SK-N-SH (cell line): ENCODE measurements at regions not wholly inside any gene's neighbourhood (a gene's known extent, or its start where the extent isn't known, plus 50 kb on each side); places are given as distances from the start of the nearest gene placed in this dataset.

Source experiments
- CTCF ChIA-PET: fragments of 300-600, 350-600 bp; formaldehyde crosslinking; extraction: SDS; loops from one replicate; lab custom pipeline; 2021; lab: Yijun Ruan, JAX
- POLR2A ChIA-PET: fragments of 350-600 bp; sonication (Branson Sonifier 250); formaldehyde crosslinking; extraction: SDS; loops from one replicate; lab custom pipeline; 2020; ENCODE audit warnings: antibody characterized with exemption, inconsistent platforms; lab: Yijun Ruan, JAX
- DNase-seq: peaks from one replicate; pipeline ENCODE4 v3.0.0; 2012
- H2AFZ ChIP-seq: fragments of 200-600 bp; sonication (generic); 2 replicates; pipeline ENCODE4 v1.8.1; 2016; ENCODE audit warnings: antibody characterized with exemption, mild to moderate bottlenecking, low read depth
- H3F3A ChIP-seq: fragments of 200-600 bp; sonication (generic); replicated peaks from 2 replicates; pipeline ENCODE3; 2016; ENCODE audit warnings: antibody characterized with exemption, mild to moderate bottlenecking; ENCODE audit not compliant: insufficient read depth
- H3K27ac ChIP-seq, 2 experiments: fragments of 200-500 bp in 1 of 2; fragments of 200-600 bp in 1 of 2; sonication (Bioruptor generic) in 1 of 2; sonication (generic), shearing (Covaris generic) in 1 of 2; 2 replicates each; pipeline versions ENCODE4 v1.5.1 to v1.6.1; 2014 to 2016; ENCODE audit warnings: low read depth in 2 of 2, inconsistent platforms in 1 of 2, low read length in 1 of 2, mild to moderate bottlenecking in 1 of 2, mixed read lengths in 1 of 2
- H3K27me3 ChIP-seq: fragments of 200-600 bp; sonication (generic), shearing (Covaris generic); 2 replicates; pipeline ENCODE4 v1.6.1; 2016; ENCODE audit warnings: mixed run types; ENCODE audit not compliant: insufficient read depth
- H3K36me3 ChIP-seq, 2 experiments: fragments of 200-500 bp in 1 of 2; fragments of 200-600 bp in 1 of 2; sonication (Bioruptor generic) in 1 of 2; sonication (generic) in 1 of 2; replicated peaks in 1 of 2; 2 replicates each; pipeline versions ENCODE3 to v1.5.1; 2014 to 2016; ENCODE audit warnings: low read length in 1 of 2, mild to moderate bottlenecking in 1 of 2; ENCODE audit not compliant: insufficient read depth in 2 of 2, control insufficient read depth in 1 of 2
- H3K4me1 ChIP-seq, 2 experiments: fragments of 200-500 bp in 1 of 2; fragments of 200-600 bp in 1 of 2; sonication (Bioruptor generic) in 1 of 2; sonication (generic), shearing (Covaris generic) in 1 of 2; 2 replicates each; pipeline versions ENCODE4 v1.5.1 to v1.6.1; 2014 to 2016; ENCODE audit warnings: low read depth in 1 of 2, low read length in 1 of 2, mixed run types in 1 of 2; ENCODE audit not compliant: insufficient read depth in 2 of 2, control insufficient read depth in 1 of 2
- H3K4me2 ChIP-seq: fragments of 200-600 bp; sonication (generic), shearing (Covaris generic); 2 replicates; pipeline ENCODE4 v1.6.1; 2017; ENCODE audit warnings: mixed run types
- H3K4me3 ChIP-seq, 2 experiments: fragments of 200-500 bp in 1 of 2; fragments of 200-600 bp in 1 of 2; sonication (Bioruptor generic) in 1 of 2; sonication (generic), shearing (Covaris generic) in 1 of 2; 2 replicates each; pipeline versions ENCODE4 v1.5.1 to v1.8.1; 2014 to 2016; ENCODE audit warnings: low read depth in 2 of 2, inconsistent platforms in 1 of 2, low read length in 1 of 2, mild to moderate bottlenecking in 1 of 2, mixed read lengths in 1 of 2, moderate library complexity in 1 of 2
- H3K79me2 ChIP-seq: fragments of 200-600 bp; sonication (generic); 2 replicates; pipeline ENCODE4 v1.8.1; 2017; ENCODE audit warnings: mild to moderate bottlenecking; ENCODE audit not compliant: insufficient read depth
- H3K9ac ChIP-seq: fragments of 200-600 bp; sonication (generic); 2 replicates; pipeline ENCODE4 v1.6.1; 2017; ENCODE audit warnings: mixed run types
- H3K9me2 ChIP-seq: fragments of 200-600 bp; sonication (generic); 2 replicates; pipeline ENCODE4 v1.6.1; 2017; ENCODE audit warnings: mixed run types
- H3K9me3 ChIP-seq: fragments of 200-600 bp; sonication (generic); 2 replicates; pipeline ENCODE4 v1.6.1; 2017; ENCODE audit warnings: mixed run types, mild to moderate bottlenecking, moderate library complexity
- H4K20me1 ChIP-seq: fragments of 200-600 bp; sonication (generic); 2 replicates; pipeline ENCODE4 v1.6.1; 2017; ENCODE audit warnings: mild to moderate bottlenecking, mixed run types; ENCODE audit not compliant: insufficient read depth
- EP300 ChIP-seq, 2 experiments: IDR thresholded peaks; 2 replicates each; pipeline versions ENCODE4 v1.4.0 to v1.6.1; 2012; ENCODE audit warnings: borderline replicate concordance in 1 of 2, low read depth in 1 of 2, low read length in 1 of 2
- GATA2 ChIP-seq: sonication (generic); formaldehyde crosslinking; IDR thresholded peaks from 2 replicates; pipeline ENCODE4 v1.5.0; 2020; ENCODE audit warnings: mild to moderate bottlenecking, missing genetic modification reagents
- RAD21 ChIP-seq: IDR thresholded peaks from 2 replicates; pipeline ENCODE4 v1.6.1; 2012; ENCODE audit warnings: mild to moderate bottlenecking, low read length
- TEAD4 ChIP-seq: IDR thresholded peaks from 2 replicates; pipeline ENCODE4 v1.4.0; 2012; ENCODE audit warnings: mild to moderate bottlenecking, borderline replicate concordance; ENCODE audit not compliant: insufficient read depth
- WGBS: methylation state at CpG from one replicate; pipeline ENCODE4 v1.1.6; 2017; ENCODE audit warnings: low lambda C conversion rate; 5-methylcytosine and 5-hydroxymethylcytosine counted together
- TF ChIP-seq, protein P1 (sequence below): IDR thresholded peaks from 2 replicates; pipeline ENCODE4 v1.4.0; 2012; ENCODE audit warnings: low read depth, borderline replicate concordance
- TF ChIP-seq, protein P2 (sequence below): fragments of 200-600 bp; sonication (generic); IDR thresholded peaks from 2 replicates; pipeline ENCODE4 v1.6.1; 2017; ENCODE audit warnings: antibody characterized with exemption, mild to moderate bottlenecking, moderate library complexity

DNA sequence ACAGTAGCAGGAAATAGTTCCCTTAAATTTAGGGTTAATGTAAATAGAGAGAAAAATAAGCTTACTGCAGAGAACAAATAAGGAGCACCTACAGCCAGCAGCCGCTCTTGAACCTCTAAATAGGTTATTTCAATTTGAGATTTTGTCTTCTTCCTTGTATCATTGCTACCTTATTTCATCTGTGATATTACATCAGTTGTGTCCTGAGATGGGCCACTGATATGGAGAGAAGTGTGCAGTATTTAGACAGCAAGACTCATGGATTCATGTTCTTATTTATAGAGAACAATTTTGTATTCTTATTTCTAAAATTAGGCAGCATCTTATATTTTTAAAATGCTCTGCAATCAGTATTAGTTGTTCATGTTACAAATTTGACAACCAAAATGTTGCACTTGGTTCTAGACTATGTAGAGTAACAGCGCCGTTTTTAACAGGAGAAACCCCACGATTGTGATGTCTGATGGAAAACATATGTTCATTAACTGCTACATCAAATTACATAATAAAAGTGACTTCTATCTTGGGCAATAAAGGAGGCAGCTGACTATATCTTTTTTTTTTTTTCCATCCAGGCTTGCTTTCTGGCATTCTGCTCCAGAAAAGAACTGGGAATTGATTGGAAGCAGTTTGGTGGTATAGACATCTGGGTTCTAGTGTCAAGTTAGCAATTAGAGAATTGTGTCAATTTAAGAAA, 117.9 kb downstream of the CAND1 start:
- no peaks in the 10 kb centered on the region for H4K20me1 ChIP-seq
- no peak overlapping the region for H3K9ac ChIP-seq
- H2AFZ ChIP-seq: no peak overlapping the region
- no peaks in the 10 kb centered on the region for H3K9me3 ChIP-seq
- DNase-seq: no peak
- WGBS: 48% methylated on average over 4 of the region's 4 CpGs
- no peaks in the 10 kb centered on the region for H3F3A ChIP-seq
- no peak overlapping the region for H3K4me3 ChIP-seq
- peaks cover 0 to 7% of the 10 kb centered on the region in 2 experiments; a peak in 2 of 4 replicates for H3K4me1 ChIP-seq
- no peaks in the 10 kb centered on the region for H3K36me3 ChIP-seq
- no peak overlapping the region for H3K4me2 ChIP-seq
- TF ChIP-seq, protein P1, sequence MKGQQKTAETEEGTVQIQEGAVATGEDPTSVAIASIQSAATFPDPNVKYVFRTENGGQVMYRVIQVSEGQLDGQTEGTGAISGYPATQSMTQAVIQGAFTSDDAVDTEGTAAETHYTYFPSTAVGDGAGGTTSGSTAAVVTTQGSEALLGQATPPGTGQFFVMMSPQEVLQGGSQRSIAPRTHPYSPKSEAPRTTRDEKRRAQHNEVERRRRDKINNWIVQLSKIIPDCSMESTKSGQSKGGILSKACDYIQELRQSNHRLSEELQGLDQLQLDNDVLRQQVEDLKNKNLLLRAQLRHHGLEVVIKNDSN: no peak
- peak; percentile 8; the same call in 1 of the 2 replicates for TF ChIP-seq RAD21
- ChIA-PET CTCF (interaction anchor here (0.6 kb wide), 1 partner anchor 13 kb away, joined by 3 read pairs; no protein-coding TSS in a partner anchor), POLR2A (no interaction called here)
- H3K79me2 ChIP-seq: no peaks in the 10 kb centered on the region
- no peak overlapping the region for H3K27ac ChIP-seq
- H3K9me2 ChIP-seq: no peaks in the 10 kb centered on the region
- no peaks in the 10 kb centered on the region for H3K27me3 ChIP-seq

DNA sequence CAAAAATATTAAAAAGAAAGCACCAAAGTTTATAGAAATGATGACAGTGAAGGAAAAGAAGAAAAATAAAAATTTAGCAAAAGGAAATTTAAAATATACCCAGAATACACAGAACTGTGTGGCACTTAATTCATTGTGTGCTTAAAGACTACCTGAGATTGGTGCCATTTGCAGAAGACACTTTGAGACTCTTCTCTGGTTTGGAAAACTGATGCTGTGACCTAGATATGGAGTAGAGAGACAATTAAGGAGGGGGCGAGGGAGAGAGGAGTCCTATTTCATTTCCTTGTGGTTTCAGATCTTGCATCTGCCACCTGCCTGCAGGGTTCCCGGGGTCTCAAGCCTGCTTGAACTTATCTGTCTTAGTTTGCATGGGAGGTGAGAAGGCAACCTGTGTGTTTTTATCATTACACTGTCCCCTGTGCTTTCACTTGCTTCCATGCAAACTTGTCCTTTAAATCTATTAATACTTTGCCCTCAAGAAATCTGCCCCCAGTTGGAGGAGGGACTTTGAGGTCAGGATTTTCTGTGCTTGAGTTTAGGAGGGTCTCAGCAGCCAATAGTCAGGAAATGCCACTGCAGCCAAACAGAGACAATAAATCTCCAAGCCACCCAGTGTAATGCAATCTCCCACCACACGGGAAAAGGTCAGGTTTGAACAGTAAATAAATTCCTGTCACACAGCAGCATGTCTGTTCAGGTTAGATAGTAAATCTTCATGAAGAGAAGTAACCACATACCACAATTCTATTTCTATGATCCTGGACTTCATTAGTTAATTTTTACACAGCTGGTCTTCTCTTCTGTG, 119.4 kb downstream of the CAND1 start:
- H3K4me2 ChIP-seq: no peak overlapping the region
- no peak overlapping the region for H3K9ac ChIP-seq
- no peaks in the 10 kb centered on the region for H3K9me3 ChIP-seq
- no peaks in the 10 kb centered on the region for H3K79me2 ChIP-seq
- TF ChIP-seq EP300 (IDR thresholded peaks at IDR 0.05; ENCODE audit: borderline replicate concordance in 1 of 2, low read depth in 1 of 2, low read length in 1 of 2) (no peak), GATA2 (no peak), TEAD4 (no peak)
- TF ChIP-seq, protein P2, sequence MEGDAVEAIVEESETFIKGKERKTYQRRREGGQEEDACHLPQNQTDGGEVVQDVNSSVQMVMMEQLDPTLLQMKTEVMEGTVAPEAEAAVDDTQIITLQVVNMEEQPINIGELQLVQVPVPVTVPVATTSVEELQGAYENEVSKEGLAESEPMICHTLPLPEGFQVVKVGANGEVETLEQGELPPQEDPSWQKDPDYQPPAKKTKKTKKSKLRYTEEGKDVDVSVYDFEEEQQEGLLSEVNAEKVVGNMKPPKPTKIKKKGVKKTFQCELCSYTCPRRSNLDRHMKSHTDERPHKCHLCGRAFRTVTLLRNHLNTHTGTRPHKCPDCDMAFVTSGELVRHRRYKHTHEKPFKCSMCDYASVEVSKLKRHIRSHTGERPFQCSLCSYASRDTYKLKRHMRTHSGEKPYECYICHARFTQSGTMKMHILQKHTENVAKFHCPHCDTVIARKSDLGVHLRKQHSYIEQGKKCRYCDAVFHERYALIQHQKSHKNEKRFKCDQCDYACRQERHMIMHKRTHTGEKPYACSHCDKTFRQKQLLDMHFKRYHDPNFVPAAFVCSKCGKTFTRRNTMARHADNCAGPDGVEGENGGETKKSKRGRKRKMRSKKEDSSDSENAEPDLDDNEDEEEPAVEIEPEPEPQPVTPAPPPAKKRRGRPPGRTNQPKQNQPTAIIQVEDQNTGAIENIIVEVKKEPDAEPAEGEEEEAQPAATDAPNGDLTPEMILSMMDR: peak; percentile 20; the same call in 1 of the 2 replicates
- H3F3A ChIP-seq: no peaks in the 10 kb centered on the region
- H4K20me1 ChIP-seq: no peaks in the 10 kb centered on the region
- CTCF ChIA-PET: interaction anchor here (0.7 to 1.4 kb wide), 3 partner anchors 10 to 26 kb away, joined by 3 to 7 read pairs (median 4); no protein-coding TSS in a partner anchor
- H2AFZ ChIP-seq: no peak overlapping the region
- H3K36me3 ChIP-seq: no peaks in the 10 kb centered on the region
- no peak overlapping the region; a peak in 1 of 4 replicates for H3K4me3 ChIP-seq
- no peak overlapping the region for H3K27ac ChIP-seq
- DNase-seq: peak; percentile 16
- no peaks in the 10 kb centered on the region for H3K27me3 ChIP-seq
- no peaks in the 10 kb centered on the region for H3K9me2 ChIP-seq
- POLR2A ChIA-PET: no interaction called here
- 54% methylated on average over 3 of the region's 3 CpGs for WGBS
- peaks cover 0 to 7% of the 10 kb centered on the region in 2 experiments; a peak in 2 of 4 replicates for H3K4me1 ChIP-seq
